H1 (cell line): ENCODE measurements at regions not wholly inside any gene's neighbourhood (a gene's known extent, or its start where the extent isn't known, plus 50 kb on each side); places are given as distances from the start of the nearest gene placed in this dataset.
A peak's percentile ranks its signal among the peaks of the same experiment; 100 is the strongest.

Experiments used
- CTCF ChIA-PET: fragments of 300-600 bp; sonication (Branson Sonifier 250); formaldehyde crosslinking; loops from one replicate; lab custom pipeline; 2021; ENCODE audit not compliant: partially characterized antibody; lab: Charles Lee
- POLR2A ChIA-PET: fragments of 300-600 bp; sonication (Branson Sonifier 250); formaldehyde crosslinking; loops from one replicate; lab custom pipeline; 2021; ENCODE audit warnings: inconsistent platforms; ENCODE audit not compliant: partially characterized antibody; lab: Charles Lee
- DNase-seq, 2 experiments: peaks; one replicate each; pipeline versions ENCODE4 v3.0.0 to v3.0.0-alpha.2; 2010 to 2022; ENCODE audit warnings: low spot score in 2 of 2, low read depth in 1 of 2, mixed read lengths in 1 of 2
- FAIRE-seq: peaks from 2 replicates; lab custom pipeline; 2011; peaks lifted over from hg19 to GRCh38; lab: Jason Lieb, UNC
- H2AFZ ChIP-seq: 2 replicates; pipeline ENCODE4 v1.8.1; 2012; ENCODE audit warnings: low read length, inconsistent platforms
- H2AK5ac ChIP-seq: 2 replicates; pipeline ENCODE4 v1.6.1; 2013; ENCODE audit warnings: low read depth, low read length
- H2BK120ac ChIP-seq: replicated peaks from 2 replicates; pipeline ENCODE3; 2013; ENCODE audit warnings: low read depth, low read length, inconsistent platforms
- H2BK12ac ChIP-seq: 2 replicates; pipeline ENCODE4 v1.6.1; 2013; ENCODE audit warnings: low read depth, low read length
- H2BK15ac ChIP-seq: 2 replicates; pipeline ENCODE4 v1.6.1; 2013; ENCODE audit warnings: low read length
- H2BK20ac ChIP-seq: 2 replicates; pipeline ENCODE4 v1.6.1; 2013; ENCODE audit warnings: low read length
- H2BK5ac ChIP-seq: 2 replicates; pipeline ENCODE4 v1.6.1; 2013; ENCODE audit warnings: low read depth, low read length
- H3K14ac ChIP-seq: 2 replicates; pipeline ENCODE4 v1.6.1; 2013; ENCODE audit warnings: inconsistent platforms; ENCODE audit not compliant: insufficient read length
- H3K18ac ChIP-seq: 2 replicates; pipeline ENCODE4 v1.6.1; 2013; ENCODE audit warnings: low read length; ENCODE audit errors: extremely low read depth
- H3K23ac ChIP-seq: 2 replicates; pipeline ENCODE4 v1.6.1; 2013; ENCODE audit warnings: inconsistent platforms; ENCODE audit not compliant: insufficient read length
- H3K23me2 ChIP-seq: 2 replicates; pipeline ENCODE4 v1.6.1; 2013; ENCODE audit warnings: low read depth, low read length
- H3K27ac ChIP-seq: 2 replicates; pipeline ENCODE4 v1.6.1; 2011; ENCODE audit warnings: low read depth, low read length, inconsistent platforms
- H3K27me3 ChIP-seq, 4 experiments: replicated peaks in 1 of 4; 1 replicate in 1 of 4; 2 replicates in 3 of 4; pipeline versions ENCODE4 v1.6.1 to v1.8.1; 2011 to 2013; ENCODE audit warnings: low read length in 3 of 4, mild to moderate bottlenecking in 3 of 4, inconsistent platforms in 2 of 4, mixed read lengths in 2 of 4, moderate library complexity in 1 of 4; ENCODE audit not compliant: control insufficient read depth in 3 of 4, insufficient read depth in 3 of 4; ENCODE audit errors: extremely low read depth in 1 of 4
- H3K36me3 ChIP-seq, 4 experiments: 2 replicates each; pipeline versions ENCODE4 v1.6.1 to v1.8.1; 2011 to 2013; ENCODE audit warnings: mild to moderate bottlenecking in 4 of 4, low read length in 3 of 4, moderate library complexity in 2 of 4, control low read depth in 1 of 4, inconsistent platforms in 1 of 4; ENCODE audit not compliant: insufficient read depth in 4 of 4, control insufficient read depth in 2 of 4
- H3K4ac ChIP-seq: replicated peaks from 2 replicates; pipeline ENCODE3; 2013; ENCODE audit warnings: low read length, low read depth, mixed read lengths, inconsistent platforms; ENCODE audit not compliant: insufficient read length
- H3K4me1 ChIP-seq, 4 experiments: replicated peaks in 1 of 4; 1 replicate in 1 of 4; 2 replicates in 3 of 4; pipeline versions ENCODE4 v1.6.1 to v1.8.1; 2011 to 2013; ENCODE audit warnings: low read length in 3 of 4, inconsistent platforms in 2 of 4, mixed read lengths in 1 of 4; ENCODE audit not compliant: insufficient read depth in 4 of 4, control insufficient read depth in 3 of 4
- H3K4me2 ChIP-seq, 2 experiments: 2 replicates each; pipeline versions ENCODE4 v1.6.1 to v1.8.1; 2011 to 2013; ENCODE audit warnings: low read depth in 2 of 2, low read length in 2 of 2, control low read depth in 1 of 2, inconsistent platforms in 1 of 2, mild to moderate bottlenecking in 1 of 2; ENCODE audit not compliant: insufficient read depth in 1 of 2
- H3K4me3 ChIP-seq, 4 experiments: fragments of 200-600, 300-600 bp in 1 of 4; sonication (generic), shearing (Covaris generic), sonication (Bioruptor Twin) in 1 of 4; 2 replicates each; pipeline versions ENCODE4 v1.5.1 to v1.8.1; 2011 to 2016; ENCODE audit warnings: low read length in 4 of 4, low read depth in 3 of 4, control low read depth in 2 of 4, inconsistent platforms in 2 of 4, mild to moderate bottlenecking in 2 of 4, mixed read lengths in 1 of 4, moderate library complexity in 1 of 4; ENCODE audit not compliant: insufficient read depth in 2 of 4; ENCODE audit errors: extremely low read depth in 1 of 4
- H3K56ac ChIP-seq: replicated peaks from 2 replicates; pipeline ENCODE3; 2013; ENCODE audit warnings: low read depth, mild to moderate bottlenecking, mixed read lengths, low read length, inconsistent platforms; ENCODE audit not compliant: insufficient read length
- H3K79me1 ChIP-seq: 2 replicates; pipeline ENCODE4 v1.6.1; 2013; ENCODE audit warnings: low read depth, low read length, control low read depth
- H3K79me2 ChIP-seq, 2 experiments: 2 replicates each; pipeline versions ENCODE4 v1.6.1 to v1.8.1; 2012 to 2013; ENCODE audit warnings: low read length in 2 of 2, mild to moderate bottlenecking in 2 of 2, inconsistent platforms in 1 of 2; ENCODE audit not compliant: insufficient read depth in 2 of 2, control insufficient read depth in 1 of 2
- H3K9ac ChIP-seq, 4 experiments: replicated peaks in 1 of 4; 1 replicate in 1 of 4; 2 replicates in 3 of 4; pipeline versions ENCODE4 v1.6.1 to v1.8.1; 2011 to 2013; ENCODE audit warnings: low read depth in 3 of 4, low read length in 3 of 4, control low read depth in 2 of 4, mild to moderate bottlenecking in 2 of 4, moderate library complexity in 2 of 4, inconsistent platforms in 1 of 4; ENCODE audit errors: extremely low read depth in 1 of 4
- H3K9me3 ChIP-seq, 2 experiments: 2 replicates each; pipeline versions ENCODE4 v1.6.1 to v1.8.1; 2012 to 2013; ENCODE audit warnings: mild to moderate bottlenecking in 2 of 2, moderate library complexity in 2 of 2, control low read depth in 1 of 2, inconsistent platforms in 1 of 2, low read depth in 1 of 2, low read length in 1 of 2, mixed read lengths in 1 of 2; ENCODE audit not compliant: insufficient read depth in 2 of 2
- H4K20me1 ChIP-seq, 2 experiments: replicated peaks in 1 of 2; 2 replicates each; pipeline versions ENCODE3 to v1.8.1; 2011 to 2013; ENCODE audit warnings: inconsistent platforms in 2 of 2, low read length in 2 of 2, mild to moderate bottlenecking in 1 of 2; ENCODE audit not compliant: insufficient read depth in 2 of 2, control insufficient read depth in 1 of 2
- H4K5ac ChIP-seq: 2 replicates; pipeline ENCODE4 v1.6.1; 2013; ENCODE audit warnings: low read length, low read depth, mixed read lengths, inconsistent platforms; ENCODE audit not compliant: insufficient read length
- H4K8ac ChIP-seq: 2 replicates; pipeline ENCODE4 v1.8.0; 2013; ENCODE audit warnings: mild to moderate bottlenecking, moderate library complexity, low read length, inconsistent platforms; ENCODE audit not compliant: insufficient read depth; ENCODE audit errors: extremely low read depth
- H4K91ac ChIP-seq: replicated peaks from 2 replicates; pipeline ENCODE3; 2013; ENCODE audit warnings: low read length, mixed read lengths, inconsistent platforms; ENCODE audit not compliant: insufficient read length
- CHD2 ChIP-seq: IDR thresholded peaks from 2 replicates; pipeline ENCODE4 v1.6.1; 2012; ENCODE audit warnings: low read length, improper control_type of control experiment
- CREB1 ChIP-seq: IDR thresholded peaks from 2 replicates; pipeline ENCODE4 v1.6.1; 2012; ENCODE audit warnings: inconsistent platforms
- CTCF ChIP-seq, 3 experiments: IDR thresholded peaks; 1 replicate in 2 of 3; 2 replicates in 1 of 3; pipeline versions ENCODE4 v1.5.1 to v1.6.1; 2011; ENCODE audit warnings: low read length in 3 of 3, mild to moderate bottlenecking in 3 of 3, inconsistent platforms in 2 of 3, low read depth in 1 of 3, moderate library complexity in 1 of 3; ENCODE audit not compliant: insufficient read depth in 1 of 3; ENCODE audit errors: control extremely low read depth in 1 of 3
- EP300 ChIP-seq, 2 experiments: IDR thresholded peaks; 1 replicate in 1 of 2; 2 replicates in 1 of 2; pipeline ENCODE4 v1.6.1; 2011 to 2012; ENCODE audit warnings: low read depth in 2 of 2, low read length in 2 of 2, mild to moderate bottlenecking in 2 of 2, borderline replicate concordance in 1 of 2, inconsistent platforms in 1 of 2, moderate library complexity in 1 of 2
- KDM1A ChIP-seq: fragments of 200-600, 300-600 bp; sonication (generic); IDR thresholded peaks from 2 replicates; pipeline ENCODE4 v1.7.1; 2016; ENCODE audit warnings: mild to moderate bottlenecking, low read length, borderline replicate concordance
- MAX ChIP-seq: IDR thresholded peaks from 2 replicates; pipeline ENCODE4 v1.6.1; 2012; ENCODE audit warnings: inconsistent platforms
- NANOG ChIP-seq: IDR thresholded peaks from 2 replicates; pipeline ENCODE4 v1.6.1; 2011; ENCODE audit warnings: low read length, low read depth, mild to moderate bottlenecking, inconsistent platforms; ENCODE audit not compliant: insufficient read depth, poor library complexity, severe bottlenecking
- POU5F1 ChIP-seq: IDR thresholded peaks from 2 replicates; pipeline ENCODE4 v1.6.1; 2011; ENCODE audit warnings: low read depth, mild to moderate bottlenecking, low read length, moderate library complexity
- RFX5 ChIP-seq: IDR thresholded peaks from 2 replicates; pipeline ENCODE4 v1.6.1; 2011; ENCODE audit warnings: low read depth, low read length, improper control_type of control experiment, borderline replicate concordance
- SAP30 ChIP-seq: fragments of 300-600 bp; sonication (generic); IDR thresholded peaks from 2 replicates; pipeline ENCODE4 v1.7.1; 2012; ENCODE audit warnings: low read length, moderate library complexity, mild to moderate bottlenecking, inconsistent platforms; ENCODE audit not compliant: insufficient read depth, insufficient replicate concordance
- SP2 ChIP-seq: IDR thresholded peaks from 2 replicates; pipeline ENCODE4 v1.6.1; 2012; ENCODE audit warnings: mild to moderate bottlenecking, low read length, inconsistent platforms
- WGBS, 2 experiments: shearing (Covaris generic) in 1 of 2; methylation state at CpG; one replicate each; pipeline versions ENCODE4 v1.1.6 to v1.1.7; 2013 to 2015; ENCODE audit warnings: low lambda C conversion rate in 2 of 2, mixed read lengths in 2 of 2, inconsistent platforms in 1 of 2, low coverage in 1 of 2, missing lambda C conversion rate in 1 of 2; ENCODE audit not compliant: insufficient replicate concordance in 2 of 2, insufficient coverage in 1 of 2, insufficient read length in 1 of 2; ENCODE audit errors: extremely low coverage in 1 of 2, missing lambda C conversion rate in 1 of 2; 5-methylcytosine and 5-hydroxymethylcytosine counted together

DNA sequence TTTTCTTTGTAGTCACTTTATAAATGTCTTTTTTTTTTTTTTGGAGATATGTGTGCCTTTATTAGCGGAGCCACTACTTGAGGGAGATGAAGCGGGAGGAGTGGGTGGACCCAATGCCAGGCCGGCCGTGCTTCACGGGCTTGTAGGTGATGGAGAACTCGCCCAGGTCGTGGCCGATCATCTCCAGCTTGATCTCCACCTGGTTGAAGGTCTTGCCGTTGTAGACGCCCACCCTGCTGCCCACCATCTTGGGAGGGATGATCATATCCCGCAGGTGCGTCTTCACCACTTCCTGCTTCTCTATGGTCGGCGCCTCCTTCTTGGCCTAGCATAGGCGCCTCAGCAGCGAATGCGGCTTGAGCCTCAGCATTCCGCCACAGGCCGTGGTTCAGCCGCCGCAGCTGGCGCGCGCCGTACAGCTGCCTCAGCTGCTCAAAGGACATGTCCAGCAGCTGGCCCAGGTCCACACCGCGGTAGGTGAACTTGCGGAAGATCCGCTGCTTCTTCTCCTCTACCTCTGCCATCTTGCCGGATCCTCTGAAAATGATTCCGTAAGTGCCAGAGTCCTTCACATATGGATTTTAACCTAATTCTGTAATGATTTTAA, 1095.6 kb downstream of the MAT2B start:
- CTCF ChIA-PET = no interaction called here
- 0 out of 7 replicates have a peak overlapping the region, but pooled peaks of 1 of the 4 experiments have one; percentile 16 for H3K9ac ChIP-seq
- H3K9me3 ChIP-seq = peaks cover 0 to 5% of the 10 kb centered on the region in 2 experiments; a peak in 1 of 4 replicates
- no peak for DNase-seq
- no peak overlapping the region for H2AFZ ChIP-seq
- no peak overlapping the region for H3K18ac ChIP-seq
- POLR2A ChIA-PET = no interaction called here
- H3K36me3 ChIP-seq = no peaks in the 10 kb centered on the region
- no peaks in the 10 kb centered on the region for H4K20me1 ChIP-seq
- no peak for FAIRE-seq
- no peak overlapping the region for H4K5ac ChIP-seq
- H3K27me3 ChIP-seq = no peaks in the 10 kb centered on the region
- H3K14ac ChIP-seq = no peak overlapping the region
- no peak overlapping the region for H3K4ac ChIP-seq
- H4K91ac ChIP-seq = no peak overlapping the region
- H3K79me2 ChIP-seq = no peaks in the 10 kb centered on the region
- 95% methylated on average over 31 of the region's 31 CpGs; no CpG with 5 or more reads in 1 of the 2 experiments for WGBS, 2 experiments
- H3K4me1 ChIP-seq = no peaks in the 10 kb centered on the region
- H3K23me2 ChIP-seq = no peaks in the 10 kb centered on the region
- no peak overlapping the region for H2BK20ac ChIP-seq
- H2BK5ac ChIP-seq = no peak overlapping the region
- H2BK15ac ChIP-seq = no peak overlapping the region
- no peak overlapping the region for H3K4me3 ChIP-seq
- H3K79me1 ChIP-seq = no peaks in the 10 kb centered on the region
- no peak overlapping the region for H2BK120ac ChIP-seq
- H3K27ac ChIP-seq = no peak overlapping the region
- no peak overlapping the region for H2AK5ac ChIP-seq
- no peak overlapping the region for H3K56ac ChIP-seq
- no peak overlapping the region for H3K23ac ChIP-seq
- no peak overlapping the region for H3K4me2 ChIP-seq
- no peak overlapping the region for H2BK12ac ChIP-seq
- H4K8ac ChIP-seq = no peak overlapping the region
- TF ChIP-seq KDM1A (no peak), SAP30 (no peak), RFX5 (no peak), NANOG (no peak), CTCF (IDR thresholded peaks at IDR 0.05; ENCODE audit: control extremely low read depth in 1 of 3, insufficient read depth in 1 of 3, low read depth in 1 of 3, low read length in 3 of 3) (no peak), EP300 (IDR thresholded peaks at IDR 0.05; ENCODE audit: borderline replicate concordance in 1 of 2, low read depth in 2 of 2, low read length in 2 of 2) (no peak), CREB1 (no peak), CHD2 (no peak), POU5F1 (no peak), SP2 (no peak), MAX (no peak)
